NOMO-1 treated with dmso at 0.1 percent for 144 hours (cell line): ENCODE measurements at regions not wholly inside any gene's neighbourhood (a gene's known extent, or its start where the extent isn't known, plus 50 kb on each side); places are given as distances from the start of the nearest gene placed in this dataset.

Experiments
- DNase-seq: peaks from one replicate; lab custom pipeline; 2025; ENCODE audit not compliant: unreplicated experiment; lab: John Stamatoyannopoulos, UW

DNA sequence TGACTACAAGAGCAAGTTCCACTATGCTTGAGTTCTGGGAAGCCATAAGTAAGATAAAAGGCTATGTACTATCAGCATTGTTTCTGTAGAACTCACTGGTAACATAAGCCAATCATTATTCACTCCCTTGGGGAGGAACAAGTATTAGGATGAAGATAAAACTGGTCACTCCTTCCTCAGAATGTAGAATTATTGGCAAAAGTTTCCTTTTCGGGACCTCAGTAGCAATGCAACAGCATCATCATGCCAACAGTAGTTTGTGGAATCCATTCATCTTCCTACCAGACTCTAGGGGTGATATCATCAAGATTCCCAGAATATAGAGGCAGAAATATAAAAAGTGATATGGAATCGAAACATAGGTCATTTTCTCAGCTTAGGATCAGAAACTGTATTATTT lies 209.5 kb downstream of the PLOD2 start:
- no peak for DNase-seq

DNA sequence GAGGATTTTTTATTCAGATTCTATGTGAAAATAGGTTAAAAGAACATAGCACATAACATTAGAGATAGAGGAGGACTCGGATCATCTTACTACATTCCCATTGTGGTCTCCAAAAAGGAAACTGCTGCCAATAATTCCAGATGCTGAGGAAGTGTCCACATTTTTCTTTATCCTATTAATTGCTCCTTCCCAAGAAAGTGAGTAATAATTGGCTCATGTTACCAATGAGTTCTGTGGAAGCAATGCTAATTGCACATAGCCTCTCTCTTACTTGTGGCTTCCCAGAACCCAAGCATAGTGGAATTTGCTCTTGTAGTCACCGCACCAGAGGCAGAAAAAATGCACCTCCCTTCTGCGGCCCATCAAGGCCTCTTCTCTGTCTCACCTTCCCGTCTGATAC lies 208.4 kb downstream of the PLOD2 start:
- DNase-seq: no peak

DNA sequence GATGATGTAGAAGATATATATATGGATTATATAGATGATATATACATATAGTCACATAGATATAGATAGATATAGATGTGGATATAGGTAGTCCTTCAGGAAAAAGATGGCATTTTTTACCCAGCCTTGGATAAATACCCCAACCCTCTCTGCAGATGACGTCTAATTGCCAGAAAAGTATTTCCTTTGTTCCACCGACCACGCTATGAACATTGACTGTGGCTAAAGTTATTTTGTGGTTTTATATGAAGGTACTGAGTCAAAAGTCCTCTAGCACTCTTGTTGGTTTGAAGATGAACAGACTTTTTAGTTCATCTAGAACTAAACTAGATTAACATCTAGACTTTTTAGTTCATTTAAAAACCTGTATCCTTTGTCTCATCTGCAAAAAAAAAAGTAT lies 207.7 kb downstream of the PLOD2 start:
- DNase-seq: no peak

DNA sequence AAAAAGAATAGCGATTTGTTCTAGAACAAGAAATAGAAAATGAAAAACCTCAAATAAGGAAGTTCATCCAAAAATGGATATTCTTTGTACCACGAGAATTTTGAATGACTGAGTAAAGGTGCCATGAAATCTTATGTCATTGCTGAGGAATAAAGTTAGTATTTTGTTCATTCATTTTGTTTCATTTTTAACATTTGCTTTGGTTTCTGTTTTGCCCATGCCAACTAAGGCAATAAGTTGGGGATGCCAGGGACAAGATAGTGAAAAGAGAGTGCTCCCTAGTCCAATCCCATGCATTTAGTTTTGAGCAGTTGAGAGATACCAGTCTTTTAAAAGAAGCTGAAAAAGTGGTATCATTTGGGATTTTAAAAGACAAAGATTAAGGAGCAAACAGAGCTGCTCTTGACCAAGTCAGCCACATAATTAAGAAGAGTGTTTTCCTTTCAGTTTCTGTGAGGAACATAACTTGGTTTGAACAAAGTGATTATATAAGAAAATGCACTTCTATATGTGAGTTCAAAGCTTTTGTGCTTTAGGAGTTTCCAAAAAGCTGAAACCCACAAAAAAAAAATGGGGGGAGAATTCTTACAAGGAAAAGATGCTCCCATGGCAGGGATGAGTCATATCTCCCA lies 201.4 kb downstream of the PLOD2 start:
- DNase-seq: no peak

DNA sequence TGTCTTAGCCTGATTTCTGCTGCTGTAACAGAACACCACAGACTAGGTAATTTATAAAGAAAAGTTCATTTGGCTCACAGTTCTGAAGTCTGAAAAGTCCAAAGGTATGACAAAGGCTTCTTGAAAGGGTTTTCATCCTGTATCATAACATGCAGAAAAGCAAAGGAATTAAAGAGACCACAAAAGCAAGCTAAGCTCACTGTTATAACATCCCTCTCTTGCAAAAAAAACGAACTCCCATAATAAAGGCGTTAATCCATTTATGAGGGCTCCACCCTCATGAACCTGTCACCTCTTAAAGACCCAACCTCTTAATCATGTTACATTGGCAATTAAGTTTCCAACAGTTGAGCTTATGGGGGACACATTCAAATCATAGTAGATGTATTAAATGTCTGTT lies 197.9 kb downstream of the PLOD2 start:
- no peak for DNase-seq

DNA sequence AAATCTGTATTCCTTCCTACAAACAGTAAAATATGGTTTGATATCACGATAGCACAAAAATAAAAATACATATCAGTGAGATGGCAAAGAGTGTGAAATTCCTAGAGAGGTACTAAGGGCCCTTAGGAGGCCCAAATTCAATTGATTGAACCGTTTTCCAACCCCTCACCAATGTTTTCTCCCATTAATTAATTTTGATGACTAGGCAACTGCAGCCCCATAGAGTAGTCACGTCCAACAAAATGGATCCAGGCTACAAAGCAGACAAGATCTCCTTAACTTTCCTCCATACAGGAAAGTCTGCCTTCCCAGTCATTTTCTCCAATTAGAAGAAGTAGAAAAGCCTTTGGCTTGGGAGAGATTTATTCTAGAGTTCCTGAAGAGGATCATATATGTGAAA lies 193.9 kb downstream of the PLOD2 start:
- DNase-seq: no peak

DNA sequence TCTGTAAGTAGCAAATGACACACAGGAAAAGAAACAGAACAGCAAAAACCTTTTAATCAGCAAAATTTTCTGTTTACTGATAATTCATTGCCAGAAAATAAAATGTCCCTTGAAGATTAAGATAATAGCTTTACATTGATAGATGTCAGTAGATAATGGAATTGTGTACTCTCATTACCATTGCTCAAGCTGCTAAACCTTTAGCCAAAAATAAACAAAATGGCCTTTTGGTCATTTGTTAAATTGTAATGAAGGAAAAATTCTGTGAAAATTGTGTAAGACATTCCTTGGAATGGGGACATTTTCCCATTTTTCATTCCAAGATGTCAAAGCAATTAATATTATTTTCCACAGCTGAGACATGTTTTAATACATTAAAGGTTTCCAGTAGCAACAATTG lies 189.8 kb downstream of the PLOD2 start:
- DNase-seq: no peak

DNA sequence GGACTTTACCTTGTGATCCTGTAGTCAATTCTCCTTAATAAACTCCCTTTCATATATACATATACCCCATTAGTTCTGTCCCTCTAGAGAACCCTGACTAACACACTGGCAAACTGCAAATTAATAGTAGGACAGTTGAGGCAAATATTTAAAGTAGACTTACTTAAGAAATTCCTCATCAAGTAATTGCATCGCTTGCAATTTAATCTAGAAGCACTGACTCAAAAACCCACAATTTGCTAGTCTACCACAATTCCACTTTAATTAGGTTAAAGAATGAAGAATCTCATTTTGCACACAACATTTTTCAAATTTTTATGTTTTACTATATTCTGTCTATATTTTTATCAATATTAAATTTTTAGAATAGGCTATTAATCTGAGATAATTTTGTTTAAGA lies 188.1 kb downstream of the PLOD2 start:
- no peak for DNase-seq

DNA sequence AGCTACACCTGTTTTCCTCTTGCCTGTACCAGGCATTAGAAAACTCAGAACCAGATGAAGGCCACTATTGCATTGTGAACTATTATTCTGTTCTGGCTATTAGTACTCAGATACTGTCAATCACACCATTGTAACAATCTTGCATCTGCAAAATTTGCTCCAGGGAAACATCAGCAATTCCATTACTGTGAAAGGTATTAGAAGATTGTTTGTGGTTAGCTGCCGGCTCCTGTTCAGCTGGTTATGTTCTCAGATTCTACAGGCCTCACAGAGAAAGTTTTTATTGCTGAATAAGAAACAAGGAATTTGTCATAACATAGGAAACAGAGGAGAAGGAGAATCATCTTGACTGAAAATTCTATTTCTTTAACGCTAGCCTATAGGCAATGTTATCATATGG lies 179.9 kb downstream of the PLOD2 start:
- DNase-seq: no peak

DNA sequence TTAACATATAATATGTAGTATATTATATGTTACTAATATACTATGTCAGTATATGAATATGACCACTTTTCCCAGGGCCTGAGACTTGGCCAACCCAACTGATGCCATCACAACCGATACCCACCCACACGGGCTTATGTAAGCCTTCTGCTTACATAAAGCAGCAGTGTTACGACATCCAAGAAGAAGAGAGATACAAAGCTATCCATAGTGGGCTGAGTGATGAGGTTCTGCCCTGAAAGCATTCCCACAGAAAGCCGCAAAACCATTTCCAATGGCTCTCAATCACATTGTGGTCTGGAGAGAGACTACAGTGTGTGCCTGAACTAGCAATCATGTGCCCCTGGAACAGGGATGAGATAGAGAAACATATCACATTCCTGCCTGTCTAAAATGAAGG lies 177.9 kb downstream of the PLOD2 start:
- no peak for DNase-seq
